ENCODE measurements at regions not wholly inside any gene's neighbourhood (a gene's known extent, or its start where the extent isn't known, plus 50 kb on each side); places are given as distances from the start of the nearest gene placed in this dataset.

DNA sequence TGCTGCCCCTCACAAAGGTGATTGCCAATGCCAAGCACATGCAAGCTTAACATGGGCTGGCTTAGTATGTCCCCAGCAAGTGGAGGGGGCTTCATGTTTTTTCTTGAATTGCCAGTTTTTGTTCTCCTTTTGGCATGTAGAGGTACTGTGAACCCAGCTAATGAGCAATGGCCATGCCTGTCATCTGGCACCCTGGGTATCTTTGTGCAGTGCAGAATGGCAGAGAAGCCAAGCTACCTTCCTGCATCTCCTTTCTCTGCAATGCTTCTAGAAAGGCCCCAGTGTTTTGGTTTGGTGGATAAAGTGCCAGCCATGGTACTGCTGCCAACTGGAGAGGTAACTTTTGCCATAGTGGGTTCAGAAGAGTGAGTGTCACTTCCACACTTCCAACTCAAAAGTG is 576.9 kb downstream of the CMPK2 start:
- Mint-ChIP-seq H3K4me3 (no peak overlapping the region), H3K4me1 (no peaks in the 10 kb centered on the region), H3K36me3 (ENCODE audit: low read depth) (no peaks in the 10 kb centered on the region), H3K27ac (no peak overlapping the region), H3K9me3 (peaks cover 7% of the 10 kb centered on the region), H3K27me3 (no peaks in the 10 kb centered on the region)
- ChIA-PET POLR2A (no interaction called here), CTCF (no interaction called here)
- no peak for TF ChIP-seq CTCF (IDR thresholded peaks at IDR 0.05)
- no peak for ATAC-seq (ENCODE audit: low read depth)
- no peak for DNase-seq
- intact Hi-C loops (cut with micrococcal nuclease): no loop called here

GRCh38 chr2:6290217-6291015 is 575.3 kb downstream of the CMPK2 start:
- TF ChIP-seq CTCF (IDR thresholded peaks at IDR 0.05): no peak
- ATAC-seq (ENCODE audit: low read depth): no peak
- H3K4me3 Mint-ChIP-seq: no peak overlapping the region
- H3K9me3 Mint-ChIP-seq: peaks cover 9% of the 10 kb centered on the region
- no peaks in the 10 kb centered on the region for H3K27me3 Mint-ChIP-seq
- intact Hi-C loops (cut with micrococcal nuclease): no loop called here
- no peaks in the 10 kb centered on the region for H3K36me3 Mint-ChIP-seq (ENCODE audit: low read depth)
- ChIA-PET CTCF (no interaction called here), POLR2A (no interaction called here)
- H3K4me1 Mint-ChIP-seq: no peaks in the 10 kb centered on the region
- no peak overlapping the region for H3K27ac Mint-ChIP-seq
- DNase-seq: no peak

- Mint-ChIP-seq H3K36me3 (ENCODE audit: low read depth) (no peaks in the 10 kb centered on the region), H3K4me3 (no peak overlapping the region), H3K27me3 (no peaks in the 10 kb centered on the region), H3K9me3 (peaks cover 9% of the 10 kb centered on the region), H3K4me1 (peaks cover 2% of the 10 kb centered on the region), H3K27ac (no peak overlapping the region)
- ATAC-seq (ENCODE audit: low read depth) (no peak), DNase-seq (no peak)
- intact Hi-C loops (cut with micrococcal nuclease): no loop called here
- ChIA-PET CTCF (no interaction called here), POLR2A (no interaction called here)
- no peak for TF ChIP-seq CTCF (IDR thresholded peaks at IDR 0.05)
These were observed 570.9 kb downstream of the CMPK2 start for GRCh38 chr2:6294791-6295190.

DNA sequence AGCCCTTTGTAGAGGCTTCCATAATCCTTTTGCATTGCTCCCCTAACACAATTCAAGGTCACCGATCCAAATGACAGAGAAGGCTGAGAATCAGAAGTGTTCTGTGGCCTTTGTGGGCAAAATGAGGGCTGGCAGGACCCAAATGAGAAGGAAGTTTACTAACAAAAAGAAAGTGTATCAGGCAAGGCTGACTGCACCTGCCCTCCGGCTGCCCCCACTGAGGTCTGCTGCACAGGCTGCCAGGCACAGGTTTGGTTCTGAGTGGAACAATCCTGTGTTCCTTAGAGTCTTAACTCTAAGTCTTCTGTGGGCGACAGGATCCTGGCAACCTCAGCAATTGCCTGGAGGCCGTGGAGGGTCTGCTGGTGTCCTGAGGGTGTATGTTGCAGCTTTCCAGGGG is 568.5 kb downstream of the CMPK2 start:
- POLR2A ChIA-PET: no interaction called here
- TF ChIP-seq CTCF (IDR thresholded peaks at IDR 0.05): no peak
- intact Hi-C loops (cut with micrococcal nuclease): no loop called here
- Mint-ChIP-seq H3K27me3 (no peaks in the 10 kb centered on the region), H3K9me3 (peaks cover 6% of the 10 kb centered on the region), H3K36me3 (ENCODE audit: low read depth) (no peaks in the 10 kb centered on the region), H3K4me3 (no peak overlapping the region), H3K27ac (no peak overlapping the region), H3K4me1 (peaks cover 2% of the 10 kb centered on the region)
- no peak for DNase-seq
- no peak for ATAC-seq (ENCODE audit: low read depth)
- CTCF ChIA-PET: no interaction called here

DNA sequence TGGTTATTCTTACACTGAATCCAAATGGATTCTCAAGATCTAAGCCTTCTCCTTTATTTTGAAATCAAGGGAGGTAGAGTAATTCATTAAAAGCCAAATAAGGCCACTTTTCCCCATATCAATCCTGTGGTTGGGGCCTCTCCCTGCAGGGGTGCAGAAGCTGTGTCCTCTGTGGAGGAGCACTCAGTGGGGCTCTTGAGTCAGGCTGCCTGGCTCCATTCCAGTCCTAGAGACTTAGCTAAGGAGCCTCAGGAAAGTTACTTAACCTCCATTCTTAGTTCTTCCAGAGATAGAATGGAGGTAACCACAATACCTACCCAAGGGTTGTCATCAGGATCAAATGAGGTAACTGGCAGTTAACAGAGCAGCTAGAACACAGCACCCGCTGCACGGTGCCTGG is 564.3 kb downstream of the CMPK2 start:
- POLR2A ChIA-PET: no interaction called here
- H3K27ac Mint-ChIP-seq: no peak overlapping the region
- no peaks in the 10 kb centered on the region for H3K36me3 Mint-ChIP-seq (ENCODE audit: low read depth)
- no peak for ATAC-seq (ENCODE audit: low read depth)
- CTCF ChIA-PET: no interaction called here
- H3K4me3 Mint-ChIP-seq: no peak overlapping the region
- peaks cover 2% of the 10 kb centered on the region for H3K4me1 Mint-ChIP-seq
- H3K9me3 Mint-ChIP-seq: peaks cover 2% of the 10 kb centered on the region
- no peaks in the 10 kb centered on the region for H3K27me3 Mint-ChIP-seq
- intact Hi-C loops (cut with micrococcal nuclease): no loop called here
- DNase-seq: no peak
- no peak for TF ChIP-seq CTCF (IDR thresholded peaks at IDR 0.05)

Measured in activated B cell treated with CpG ODN at 0.5 μM for 24 hours (primary cell).